ENCODE measurements at regions not wholly inside any gene's neighbourhood (a gene's known extent, or its start where the extent isn't known, plus 50 kb on each side); places are given as distances from the start of the nearest gene placed in this dataset.

DNA sequence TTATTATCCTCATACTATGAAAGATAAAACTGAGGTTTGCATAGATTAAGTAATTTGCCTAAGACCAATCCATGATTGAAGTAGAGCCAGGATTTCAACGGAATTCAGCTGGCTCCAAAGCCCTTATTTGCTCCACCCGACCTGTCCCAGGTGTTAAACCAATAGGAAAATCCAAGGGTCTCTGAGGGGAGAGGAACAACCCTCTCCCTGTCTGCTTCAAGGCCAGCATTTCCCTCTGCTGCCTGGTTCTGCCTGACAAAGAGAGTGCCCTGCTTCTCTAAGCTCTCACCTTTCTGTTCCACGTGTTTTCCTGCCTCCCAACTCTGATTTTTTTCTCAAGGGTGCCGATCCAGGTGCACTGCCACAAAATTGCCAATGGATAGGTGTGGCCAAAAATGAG is 127.4 kb downstream of the UBE2U start:
- intact Hi-C loops (cut with DNase I; ENCODE audit: low total_unique reads), result no loop called here
- ATAC-seq (no peak), DNase-seq (no peak)
- no peaks in the 10 kb centered on the region for H3K9me3 ChIP-seq
- H3K4me3 ChIP-seq, result no peak overlapping the region
- in situ Hi-C loops (cut with MboI; ENCODE audit: low sequenced_read_pairs in 4 of 4), result no loop called here
- no peaks in the 10 kb centered on the region for H3K36me3 ChIP-seq
- H3K4me1 ChIP-seq, result no peaks in the 10 kb centered on the region
- no peaks in the 10 kb centered on the region for H3K27me3 ChIP-seq
- no peak overlapping the region for H3K27ac ChIP-seq
- no peak for TF ChIP-seq POLR2A (IDR thresholded peaks at IDR 0.05)
- TF ChIP-seq, protein P1, sequence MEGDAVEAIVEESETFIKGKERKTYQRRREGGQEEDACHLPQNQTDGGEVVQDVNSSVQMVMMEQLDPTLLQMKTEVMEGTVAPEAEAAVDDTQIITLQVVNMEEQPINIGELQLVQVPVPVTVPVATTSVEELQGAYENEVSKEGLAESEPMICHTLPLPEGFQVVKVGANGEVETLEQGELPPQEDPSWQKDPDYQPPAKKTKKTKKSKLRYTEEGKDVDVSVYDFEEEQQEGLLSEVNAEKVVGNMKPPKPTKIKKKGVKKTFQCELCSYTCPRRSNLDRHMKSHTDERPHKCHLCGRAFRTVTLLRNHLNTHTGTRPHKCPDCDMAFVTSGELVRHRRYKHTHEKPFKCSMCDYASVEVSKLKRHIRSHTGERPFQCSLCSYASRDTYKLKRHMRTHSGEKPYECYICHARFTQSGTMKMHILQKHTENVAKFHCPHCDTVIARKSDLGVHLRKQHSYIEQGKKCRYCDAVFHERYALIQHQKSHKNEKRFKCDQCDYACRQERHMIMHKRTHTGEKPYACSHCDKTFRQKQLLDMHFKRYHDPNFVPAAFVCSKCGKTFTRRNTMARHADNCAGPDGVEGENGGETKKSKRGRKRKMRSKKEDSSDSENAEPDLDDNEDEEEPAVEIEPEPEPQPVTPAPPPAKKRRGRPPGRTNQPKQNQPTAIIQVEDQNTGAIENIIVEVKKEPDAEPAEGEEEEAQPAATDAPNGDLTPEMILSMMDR (IDR thresholded peaks at IDR 0.05 in 4 of 5, conservative IDR thresholded peaks at IDR 0.05 in 1 of 5), result no peak

DNA sequence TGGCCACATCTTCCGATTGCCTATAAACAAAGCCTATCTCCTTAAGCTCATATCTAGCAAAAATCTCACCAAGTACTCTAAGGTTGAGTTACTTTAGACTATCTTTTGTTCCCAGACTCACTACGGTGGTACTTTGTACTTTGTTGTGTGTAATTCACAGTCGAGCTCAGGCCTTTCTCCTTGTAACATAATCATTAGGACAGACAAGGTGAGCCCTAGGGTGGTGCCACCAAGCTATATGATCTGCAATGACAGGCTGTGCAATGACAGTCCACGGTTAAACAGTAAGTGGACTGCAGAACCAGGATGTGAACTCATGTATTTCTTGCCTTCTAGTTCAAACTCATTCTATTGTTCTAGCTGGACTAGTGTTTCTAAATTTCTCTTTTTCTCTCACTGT is 132.2 kb downstream of the UBE2U start:
- TF ChIP-seq POLR2A (IDR thresholded peaks at IDR 0.05), result no peak
- TF ChIP-seq, protein P1 (IDR thresholded peaks at IDR 0.05 in 4 of 5, conservative IDR thresholded peaks at IDR 0.05 in 1 of 5), result no peak
- Histone ChIP-seq H3K27me3 (no peaks in the 10 kb centered on the region), H3K36me3 (no peaks in the 10 kb centered on the region), H3K9me3 (no peaks in the 10 kb centered on the region), H3K4me3 (no peak overlapping the region), H3K4me1 (no peaks in the 10 kb centered on the region), H3K27ac (no peak overlapping the region)
- in situ Hi-C loops (cut with MboI; ENCODE audit: low sequenced_read_pairs in 4 of 4) (no loop called here), intact Hi-C loops (cut with DNase I; ENCODE audit: low total_unique reads) (no loop called here)
- ATAC-seq (no peak), DNase-seq (no peak)

DNA sequence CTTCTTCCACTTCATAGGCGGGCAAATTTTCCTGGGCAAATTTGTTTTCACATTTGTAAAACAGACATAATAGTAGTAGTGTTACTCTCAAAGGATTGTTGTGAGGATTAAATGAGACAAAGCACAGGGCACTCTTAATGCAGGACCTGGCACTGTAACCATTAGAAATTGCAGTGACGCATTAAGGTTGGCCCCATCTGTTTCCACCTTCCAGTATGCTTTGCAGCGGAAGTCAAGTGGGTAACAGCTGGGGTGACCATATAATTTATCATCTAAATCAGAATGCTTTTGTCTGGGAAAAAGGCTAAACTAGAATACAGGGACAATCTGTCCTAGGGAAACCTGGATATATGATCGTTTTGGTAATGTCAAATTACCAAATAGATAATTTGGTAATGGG is 132.5 kb upstream of the CACHD1 start:
- intact Hi-C loops (cut with DNase I; ENCODE audit: low total_unique reads), result no loop called here
- Histone ChIP-seq H3K4me3 (no peak overlapping the region), H3K36me3 (no peaks in the 10 kb centered on the region), H3K9me3 (no peaks in the 10 kb centered on the region), H3K27me3 (no peaks in the 10 kb centered on the region), H3K4me1 (no peaks in the 10 kb centered on the region), H3K27ac (no peak overlapping the region)
- ATAC-seq, result no peak
- no peak for TF ChIP-seq POLR2A (IDR thresholded peaks at IDR 0.05)
- TF ChIP-seq, protein P1 (IDR thresholded peaks at IDR 0.05 in 4 of 5, conservative IDR thresholded peaks at IDR 0.05 in 1 of 5), result no peak
- DNase-seq, result no peak
- in situ Hi-C loops (cut with MboI; ENCODE audit: low sequenced_read_pairs in 4 of 4), result no loop called here

DNA sequence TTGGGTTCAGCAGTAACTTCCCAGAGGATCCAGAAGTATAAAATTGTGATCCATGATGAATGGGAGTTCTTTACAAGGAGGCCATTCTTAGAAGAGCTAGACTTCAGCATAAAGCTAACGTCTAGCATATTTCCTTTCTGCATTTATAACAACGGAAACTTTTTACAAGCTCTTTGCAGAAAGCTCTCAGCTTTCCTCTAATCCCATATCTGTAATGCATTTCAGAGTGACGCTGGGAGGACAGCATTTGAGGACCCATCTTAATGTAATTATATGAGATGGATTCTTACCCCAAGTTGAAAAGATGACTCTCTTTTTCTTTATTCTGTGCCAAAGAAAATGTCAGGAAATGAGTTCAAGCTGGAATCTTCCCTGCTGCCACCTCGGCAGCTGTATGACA is 132.0 kb upstream of the CACHD1 start:
- Histone ChIP-seq H3K4me1 (no peaks in the 10 kb centered on the region), H3K27me3 (no peaks in the 10 kb centered on the region), H3K4me3 (no peak overlapping the region), H3K36me3 (no peaks in the 10 kb centered on the region), H3K27ac (no peak overlapping the region), H3K9me3 (no peaks in the 10 kb centered on the region)
- DNase-seq (no peak), ATAC-seq (no peak)
- intact Hi-C loops (cut with DNase I; ENCODE audit: low total_unique reads) (no loop called here), in situ Hi-C loops (cut with MboI; ENCODE audit: low sequenced_read_pairs in 4 of 4) (no loop called here)
- TF ChIP-seq, protein P1 (IDR thresholded peaks at IDR 0.05 in 4 of 5, conservative IDR thresholded peaks at IDR 0.05 in 1 of 5), result no peak
- no peak for TF ChIP-seq POLR2A (IDR thresholded peaks at IDR 0.05)

DNA sequence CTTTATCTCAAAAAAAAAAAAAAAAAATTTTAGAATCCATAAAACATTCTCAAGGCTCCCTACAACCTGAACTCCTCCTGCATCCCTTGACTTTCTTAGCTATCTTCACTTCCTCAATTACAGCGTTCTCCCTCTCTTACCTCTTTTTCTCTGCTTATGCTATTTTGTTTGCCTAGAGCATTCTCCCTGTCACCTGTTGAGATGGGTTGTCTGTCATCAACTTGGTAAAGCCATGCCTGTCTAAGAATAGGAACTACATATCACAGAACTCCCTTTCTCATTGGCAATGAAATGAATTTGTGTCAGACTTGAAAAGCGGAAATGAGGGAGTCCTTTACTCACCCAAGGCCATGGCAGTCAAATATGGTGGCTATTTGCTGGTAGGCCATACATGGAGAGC is 129.6 kb upstream of the CACHD1 start:
- intact Hi-C loops (cut with DNase I; ENCODE audit: low total_unique reads) (no loop called here), in situ Hi-C loops (cut with MboI; ENCODE audit: low sequenced_read_pairs in 4 of 4) (no loop called here)
- Histone ChIP-seq H3K36me3 (no peaks in the 10 kb centered on the region), H3K27ac (no peak overlapping the region), H3K4me3 (no peak overlapping the region), H3K9me3 (no peaks in the 10 kb centered on the region), H3K27me3 (no peaks in the 10 kb centered on the region), H3K4me1 (no peaks in the 10 kb centered on the region)
- no peak for DNase-seq
- no peak for ATAC-seq
- no peak for TF ChIP-seq POLR2A (IDR thresholded peaks at IDR 0.05)
- TF ChIP-seq, protein P1 (IDR thresholded peaks at IDR 0.05 in 4 of 5, conservative IDR thresholded peaks at IDR 0.05 in 1 of 5), result no peak

Measured in gastrocnemius medialis (tissue), 4 donors.